DMS53 (cell line): ENCODE measurements at regions not wholly inside any gene's neighbourhood (a gene's known extent, or its start where the extent isn't known, plus 50 kb on each side); places are given as distances from the start of the nearest gene placed in this dataset.
A peak's percentile ranks its signal among the peaks of the same experiment; 100 is the strongest.

ENCODE experiments used
- DNase-seq: peaks from one replicate; lab custom pipeline; 2025; lab: John Stamatoyannopoulos, UW

GRCh38 chr3:111012388-111013248 is 59.0 kb upstream of the NECTIN3 start:
- peak; percentile 59 for DNase-seq
